GM19328 (cell line): ENCODE measurements at regions not wholly inside any gene's neighbourhood (a gene's known extent, or its start where the extent isn't known, plus 50 kb on each side); places are given as distances from the start of the nearest gene placed in this dataset.
"Not testable (repeated sequence)": the region's sequence is repeated elsewhere in the genome, so short reads cannot be mapped to it uniquely, and the experiment has no call there.

Experiments used
- ATAC-seq: cut with Tn5 transposase; IDR thresholded peaks from one replicate; pipeline ENCODE4 v1.9.1; 2021; ENCODE audit warnings: mild to moderate bottlenecking, moderate library complexity; ENCODE audit not compliant: unreplicated experiment

GRCh38 chr1:38758820-38759219 lies 100.8 kb downstream of the RRAGC start:
- ATAC-seq = no peak

GRCh38 chr1:38746941-38747600 lies 112.5 kb downstream of the RRAGC start:
- no peak for ATAC-seq

DNA sequence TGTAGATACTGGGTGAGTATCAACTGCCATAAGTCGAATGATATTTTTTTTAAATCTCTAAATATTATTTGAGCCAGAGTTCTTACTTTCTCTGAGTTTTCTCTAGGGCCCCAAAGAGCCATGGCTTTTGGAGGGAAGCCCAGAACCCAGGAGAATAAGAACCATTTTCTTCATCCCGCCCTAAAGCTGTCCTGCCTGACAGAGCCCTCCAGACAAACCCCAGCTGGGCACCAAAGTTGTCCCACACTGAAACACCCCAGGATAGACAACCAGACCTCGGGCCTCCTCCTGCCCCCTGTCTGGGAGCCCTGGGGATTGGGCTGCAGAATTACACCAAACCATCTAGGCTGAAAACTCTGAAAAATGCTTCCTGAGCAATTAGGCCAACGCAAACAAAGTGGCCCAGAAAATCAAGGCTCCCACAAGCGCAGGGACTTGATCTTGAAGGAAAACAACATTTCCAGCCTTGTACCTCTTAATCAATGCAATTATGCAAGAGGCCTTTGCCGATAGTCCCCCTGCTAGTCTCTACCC lies 113.1 kb downstream of the RRAGC start:
- no peak for ATAC-seq

DNA sequence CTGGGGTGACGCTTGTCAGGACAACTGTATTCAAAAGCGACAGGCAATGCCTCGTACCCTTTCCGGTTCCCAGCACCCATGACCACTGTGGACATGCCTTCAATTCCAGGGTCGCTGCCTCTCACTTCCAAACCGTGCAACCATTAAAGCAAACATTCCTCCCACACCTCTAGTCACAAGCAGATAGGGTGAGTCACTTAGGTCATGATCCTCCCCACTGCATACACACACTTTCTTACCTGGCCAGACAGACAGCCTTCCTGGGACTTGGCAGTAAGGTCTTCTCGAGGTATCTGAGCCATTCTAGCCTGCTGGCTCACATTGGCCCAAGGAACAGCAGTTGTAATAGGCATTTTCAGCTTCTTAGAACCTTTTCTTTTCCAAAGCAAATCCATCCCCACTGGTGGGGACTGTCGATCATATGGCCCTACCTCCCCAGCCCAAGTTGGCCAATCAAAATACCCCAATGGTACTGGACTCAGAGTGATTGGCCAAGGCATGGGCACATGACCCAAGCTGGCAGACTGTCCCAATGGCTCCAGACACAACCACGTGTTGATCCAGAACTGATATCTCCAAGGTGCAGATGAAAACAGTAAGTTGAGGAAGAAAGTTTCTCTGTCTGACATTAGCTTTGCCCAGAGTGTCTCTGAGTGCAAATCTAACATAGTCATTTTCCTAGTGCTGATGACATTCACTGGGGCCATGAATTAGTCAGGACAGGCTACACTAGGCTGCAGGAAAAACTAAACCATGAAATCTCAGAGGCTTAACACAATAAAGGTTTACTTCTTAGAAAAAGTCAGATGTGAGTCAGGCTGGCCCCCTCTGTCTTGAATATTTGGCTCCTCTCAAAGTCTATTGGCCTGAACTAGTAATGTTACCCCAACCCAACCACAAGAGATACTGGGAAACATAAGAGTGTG lies 113.8 kb downstream of the RRAGC start:
- ATAC-seq = no peak

DNA sequence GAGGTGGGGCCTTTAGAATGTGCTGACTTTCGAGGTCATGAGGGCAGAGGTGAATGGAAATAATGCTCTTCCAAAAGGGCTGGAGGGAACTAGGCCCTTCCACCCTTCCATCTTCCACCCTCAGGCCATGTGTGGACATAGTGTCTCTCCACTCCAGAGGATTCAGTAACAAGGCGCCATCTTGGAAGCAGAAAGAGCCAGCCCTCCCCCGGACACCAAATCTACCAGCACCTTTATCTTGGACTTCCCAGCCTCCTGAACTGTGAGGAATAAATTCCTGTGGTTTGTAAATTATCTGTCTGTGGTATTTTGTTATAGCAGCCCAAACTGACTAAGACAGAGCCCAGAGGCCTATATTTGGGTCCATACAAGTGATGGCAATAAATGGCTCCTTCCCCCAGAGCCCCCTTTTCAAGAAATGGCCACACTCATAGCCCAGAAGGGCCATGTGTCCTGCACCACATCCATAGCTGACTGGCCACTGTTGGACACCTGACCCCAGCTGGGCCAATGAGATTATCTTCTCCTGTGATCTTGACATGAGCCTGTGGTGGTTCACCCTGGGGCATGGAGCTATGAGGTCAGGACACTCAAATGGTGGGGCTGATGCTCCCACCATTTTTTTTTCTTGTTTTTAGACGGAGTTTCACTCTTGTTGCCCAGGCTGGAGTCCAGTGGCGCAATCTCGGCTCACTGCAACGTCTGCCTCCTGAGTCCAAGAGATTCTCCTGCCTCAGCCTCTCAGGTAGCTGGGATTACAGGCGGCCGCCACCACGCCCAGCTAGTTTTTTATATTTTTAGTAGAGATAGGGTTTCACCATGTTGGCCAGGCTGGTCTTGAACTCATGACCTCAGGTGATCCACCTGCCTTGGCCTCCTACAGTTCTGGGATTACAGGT lies 114.9 kb downstream of the RRAGC start:
- ATAC-seq = no peak

DNA sequence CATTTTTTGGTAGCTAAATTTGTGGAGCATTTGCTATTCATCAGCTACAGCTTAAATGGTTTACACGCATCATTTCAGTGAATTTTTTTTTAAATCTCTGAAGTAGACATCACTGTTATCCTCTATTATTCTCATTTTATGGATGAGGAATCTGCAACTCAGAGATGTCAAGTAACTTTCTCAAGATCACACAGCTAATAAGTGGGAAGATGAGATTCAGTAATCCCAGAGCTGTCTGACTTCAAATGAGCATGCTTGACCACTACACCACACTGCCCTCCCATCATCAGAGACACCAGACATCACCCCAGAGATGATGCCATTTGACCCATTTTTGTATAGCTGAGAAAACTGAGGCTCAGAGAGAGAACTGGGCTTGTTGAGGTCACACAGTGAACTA lies 116.4 kb downstream of the RRAGC start:
- no peak for ATAC-seq

GRCh38 chr1:38741341-38741740 lies 118.2 kb downstream of the RRAGC start:
- ATAC-seq = no peak

DNA sequence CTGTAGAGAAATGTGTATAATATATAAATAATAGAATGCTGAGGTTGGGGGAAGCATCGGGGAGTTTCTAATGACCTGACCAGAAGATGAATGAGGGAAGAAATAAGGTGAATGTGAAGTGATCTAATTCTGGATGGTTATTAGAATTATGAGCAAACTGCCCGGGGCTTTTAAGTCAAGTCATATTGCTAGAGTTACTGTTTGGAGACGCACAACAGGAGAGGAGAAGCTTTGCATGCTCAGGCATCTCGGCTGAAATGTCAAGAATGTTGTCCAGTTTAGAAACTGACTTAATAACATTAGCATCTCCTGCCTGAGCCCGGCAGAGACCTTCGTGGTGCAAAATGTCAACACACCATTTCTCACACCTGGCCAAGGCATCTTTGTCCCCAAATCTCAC lies 119.1 kb downstream of the RRAGC start:
- no peak for ATAC-seq

- ATAC-seq = no peak
These were observed 121.4 kb downstream of the RRAGC start for GRCh38 chr1:38738207-38738606.

DNA sequence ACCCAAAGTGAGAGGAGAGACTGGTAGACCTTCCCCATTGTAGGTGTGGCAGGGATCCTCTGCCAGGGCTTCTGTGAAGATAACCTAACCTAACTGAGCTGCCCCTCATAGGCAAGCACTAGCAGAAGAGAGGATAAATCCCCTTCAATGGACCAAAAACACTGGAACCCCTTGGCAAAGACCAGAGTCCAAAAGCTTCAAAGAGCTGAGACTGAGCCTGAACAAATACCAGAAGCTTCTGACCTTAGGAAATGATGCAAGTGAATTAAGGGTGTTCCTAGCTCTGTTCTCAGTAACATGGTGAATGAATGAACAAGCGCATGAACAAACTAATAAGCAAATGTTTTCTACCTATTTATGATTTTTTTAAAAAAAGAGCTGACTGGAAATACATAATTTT lies 123.2 kb downstream of the RRAGC start:
- ATAC-seq = no peak

DNA sequence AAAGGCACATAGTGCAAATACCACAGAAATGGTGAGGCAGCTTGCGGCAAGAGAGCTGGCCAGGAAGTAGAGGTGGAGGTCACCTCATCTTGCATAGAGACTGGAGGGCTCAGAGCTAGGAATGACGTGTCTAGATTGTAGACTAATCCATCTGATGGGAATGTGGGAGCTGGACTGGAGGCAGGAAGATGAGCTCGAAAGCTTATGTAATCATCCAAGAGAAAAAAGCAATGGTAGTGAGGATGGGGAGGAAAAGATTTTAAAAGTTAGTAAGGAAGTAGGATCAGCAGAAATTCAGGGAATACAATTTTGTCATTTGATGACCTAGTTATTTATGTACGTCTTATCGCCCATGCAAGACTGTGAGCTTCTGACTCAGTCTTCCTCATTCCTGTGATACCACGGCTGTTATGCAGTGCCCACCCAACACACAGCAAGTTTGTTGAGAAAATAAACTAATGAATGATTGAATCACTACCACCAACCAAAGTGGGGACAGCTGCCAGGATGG lies 123.9 kb downstream of the RRAGC start:
- no peak for ATAC-seq

GRCh38 chr1:38733761-38734160 lies 125.8 kb downstream of the RRAGC start:
- ATAC-seq = no peak

DNA sequence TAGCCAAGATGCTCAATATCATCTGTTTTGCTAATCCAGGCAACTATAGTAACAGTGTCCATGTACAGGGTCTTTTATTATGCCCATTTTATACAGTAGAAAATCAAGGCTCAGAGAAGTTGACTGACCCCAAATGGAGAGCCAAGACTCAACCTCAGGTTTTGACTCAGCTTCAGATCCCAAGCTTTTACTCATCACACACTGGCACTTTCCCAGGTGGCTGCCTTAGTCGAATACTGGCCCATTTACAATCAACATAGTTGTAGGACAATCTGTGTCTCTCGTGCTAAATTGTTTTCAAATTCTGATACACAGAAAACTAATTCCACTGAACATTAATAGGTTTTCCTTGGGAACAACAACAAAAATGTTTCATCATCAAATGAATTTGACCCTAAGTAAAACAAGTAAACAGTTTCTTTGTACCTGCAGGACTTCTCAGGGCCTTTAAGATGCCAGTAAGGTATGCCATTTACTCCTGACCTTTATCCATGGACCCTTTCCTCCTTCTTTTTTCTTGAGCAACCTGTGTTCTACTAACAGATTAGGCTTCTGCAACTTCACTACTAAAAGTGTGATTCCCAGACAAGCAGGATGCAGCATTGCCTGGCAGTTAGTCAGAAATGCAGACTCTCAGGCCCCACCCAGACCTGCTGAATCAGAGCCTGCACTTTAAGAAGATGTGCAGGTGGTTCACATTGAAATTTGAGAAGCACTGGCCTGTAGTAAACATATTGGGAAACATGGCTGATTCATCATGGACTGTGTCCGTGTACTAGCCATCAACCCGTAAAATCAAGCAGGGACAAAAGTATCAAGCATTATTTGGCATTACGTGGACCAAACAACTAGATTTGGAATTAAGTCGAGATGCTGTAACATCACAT lies 128.8 kb downstream of the RRAGC start:
- no peak for ATAC-seq

GRCh38 chr1:38728585-38728908 lies 131.0 kb downstream of the RRAGC start:
- ATAC-seq = no peak

- no peak for ATAC-seq
These were observed 131.6 kb downstream of the RRAGC start for GRCh38 chr1:38727684-38728584.

GRCh38 chr1:38725321-38725961 lies 134.1 kb downstream of the RRAGC start:
- ATAC-seq = not testable (repeated sequence)

- ATAC-seq = no peak
These were observed 135.1 kb downstream of the RRAGC start for GRCh38 chr1:38724160-38725131.
